ENCODE measurements at regions not wholly inside any gene's neighbourhood (a gene's known extent, or its start where the extent isn't known, plus 50 kb on each side); places are given as distances from the start of the nearest gene placed in this dataset.
"Not testable (repeated sequence)": the region's sequence is repeated elsewhere in the genome, so short reads cannot be mapped to it uniquely, and the experiment has no call there.

- no peak for DNase-seq (ENCODE audit: low read depth)
Observed at GRCh38 chr11:71332447-71332846, 80.1 kb upstream of the SHANK2 start.

- no peak for DNase-seq (ENCODE audit: low read depth)
Observed at GRCh38 chr11:71332046-71332445, 79.7 kb upstream of the SHANK2 start.

GRCh38 chr11:71331631-71332030 lies 79.3 kb upstream of the SHANK2 start:
- DNase-seq (ENCODE audit: low read depth), result no peak

GRCh38 chr11:71330996-71331395 lies 78.6 kb upstream of the SHANK2 start:
- DNase-seq (ENCODE audit: low read depth), result no peak

GRCh38 chr11:71330349-71330748 lies 78.0 kb upstream of the SHANK2 start:
- DNase-seq (ENCODE audit: low read depth), result no peak

GRCh38 chr11:71329786-71330185 lies 77.4 kb upstream of the SHANK2 start:
- no peak for DNase-seq (ENCODE audit: low read depth)

GRCh38 chr11:71329165-71329510 lies 76.8 kb upstream of the SHANK2 start:
- DNase-seq (ENCODE audit: low read depth), result no peak

- DNase-seq (ENCODE audit: low read depth), result no peak
Observed at GRCh38 chr11:71327156-71328085, 75.0 kb upstream of the SHANK2 start.

- no peak for DNase-seq (ENCODE audit: low read depth)
Observed at GRCh38 chr11:71326328-71326940, 74.1 kb upstream of the SHANK2 start.

GRCh38 chr11:71325418-71326327 lies 73.3 kb upstream of the SHANK2 start:
- no peak for DNase-seq (ENCODE audit: low read depth)

GRCh38 chr11:71324788-71325417 lies 72.5 kb upstream of the SHANK2 start:
- no peak for DNase-seq (ENCODE audit: low read depth)

GRCh38 chr11:71323876-71324526 lies 71.6 kb upstream of the SHANK2 start:
- DNase-seq (ENCODE audit: low read depth), result no peak

GRCh38 chr11:71322861-71323582 lies 70.6 kb upstream of the SHANK2 start:
- DNase-seq (ENCODE audit: low read depth), result no peak

GRCh38 chr11:71322192-71322735 lies 69.9 kb upstream of the SHANK2 start:
- no peak for DNase-seq (ENCODE audit: low read depth)

GRCh38 chr11:71321433-71322191 lies 69.2 kb upstream of the SHANK2 start:
- DNase-seq (ENCODE audit: low read depth), result no peak

- DNase-seq (ENCODE audit: low read depth), result no peak
Observed at GRCh38 chr11:71316701-71317100, 64.3 kb upstream of the SHANK2 start.

- not testable (repeated sequence) for DNase-seq (ENCODE audit: low read depth)
Observed at GRCh38 chr11:71312616-71313015, 60.2 kb upstream of the SHANK2 start.

GRCh38 chr11:71311928-71312510 lies 59.6 kb upstream of the SHANK2 start:
- DNase-seq (ENCODE audit: low read depth), result no peak

- DNase-seq (ENCODE audit: low read depth), result no peak
Observed at GRCh38 chr11:71311176-71311925, 59.0 kb upstream of the SHANK2 start.

All from activated T-cell treated with anti-CD3 and anti-CD28 coated beads for 24 hours (primary cell).